ENCODE measurements at regions not wholly inside any gene's neighbourhood (a gene's known extent, or its start where the extent isn't known, plus 50 kb on each side); places are given as distances from the start of the nearest gene placed in this dataset.

- H3K9me3 ChIP-seq (ENCODE audit: control insufficient read depth in 2 of 2, insufficient read depth in 1 of 2, low read depth in 1 of 2, low read length in 1 of 2), result no peaks in the 10 kb centered on the region
- no peaks in the 10 kb centered on the region for H3K4me1 ChIP-seq (ENCODE audit: control insufficient read depth in 2 of 2, insufficient read depth in 2 of 2, low read length in 1 of 2)
- H3K4me3 ChIP-seq (ENCODE audit: low read depth in 1 of 2, low read length in 2 of 2), result no peak overlapping the region
- H3K27me3 ChIP-seq (ENCODE audit: control insufficient read depth in 1 of 2, insufficient read depth in 2 of 2, low read length in 2 of 2), result no peaks in the 10 kb centered on the region
- WGBS, 2 donors, result 77 to 78% methylated on average over 4 of the region's 4 CpGs
- H3K36me3 ChIP-seq (ENCODE audit: control insufficient read depth in 2 of 2, insufficient read depth in 2 of 2, low read length in 1 of 2), result no peaks in the 10 kb centered on the region
- H3K27ac ChIP-seq (ENCODE audit: low read depth in 2 of 2, low read length in 1 of 2), result no peak overlapping the region
These were observed 84.0 kb upstream of the NEUROD1 start for GRCh38 chr2:181764095-181764963.

GRCh38 chr2:181766129-181766528 is 85.8 kb upstream of the NEUROD1 start:
- no peak overlapping the region for H3K4me3 ChIP-seq (ENCODE audit: low read depth in 1 of 2, low read length in 2 of 2)
- no peaks in the 10 kb centered on the region for H3K4me1 ChIP-seq (ENCODE audit: control insufficient read depth in 2 of 2, insufficient read depth in 2 of 2, low read length in 1 of 2)
- H3K27ac ChIP-seq (ENCODE audit: low read depth in 2 of 2, low read length in 1 of 2), result no peak overlapping the region
- no peaks in the 10 kb centered on the region for H3K9me3 ChIP-seq (ENCODE audit: control insufficient read depth in 2 of 2, insufficient read depth in 1 of 2, low read depth in 1 of 2, low read length in 1 of 2)
- H3K36me3 ChIP-seq (ENCODE audit: control insufficient read depth in 2 of 2, insufficient read depth in 2 of 2, low read length in 1 of 2), result no peaks in the 10 kb centered on the region
- no peaks in the 10 kb centered on the region for H3K27me3 ChIP-seq (ENCODE audit: control insufficient read depth in 1 of 2, insufficient read depth in 2 of 2, low read length in 2 of 2)

- H3K9me3 ChIP-seq (ENCODE audit: control insufficient read depth in 2 of 2, insufficient read depth in 1 of 2, low read depth in 1 of 2, low read length in 1 of 2), result no peaks in the 10 kb centered on the region
- no peaks in the 10 kb centered on the region for H3K4me1 ChIP-seq (ENCODE audit: control insufficient read depth in 2 of 2, insufficient read depth in 2 of 2, low read length in 1 of 2)
- no peaks in the 10 kb centered on the region for H3K27me3 ChIP-seq (ENCODE audit: control insufficient read depth in 1 of 2, insufficient read depth in 2 of 2, low read length in 2 of 2)
- H3K36me3 ChIP-seq (ENCODE audit: control insufficient read depth in 2 of 2, insufficient read depth in 2 of 2, low read length in 1 of 2), result no peaks in the 10 kb centered on the region
- no peak overlapping the region for H3K4me3 ChIP-seq (ENCODE audit: low read depth in 1 of 2, low read length in 2 of 2)
- H3K27ac ChIP-seq (ENCODE audit: low read depth in 2 of 2, low read length in 1 of 2), result no peak overlapping the region
These were observed 89.8 kb upstream of the NEUROD1 start for GRCh38 chr2:181770150-181770549.

GRCh38 chr2:181771356-181771755 is 91.0 kb upstream of the NEUROD1 start:
- Histone ChIP-seq H3K4me1 (ENCODE audit: control insufficient read depth in 2 of 2, insufficient read depth in 2 of 2, low read length in 1 of 2) (no peaks in the 10 kb centered on the region), H3K27me3 (ENCODE audit: control insufficient read depth in 1 of 2, insufficient read depth in 2 of 2, low read length in 2 of 2) (no peaks in the 10 kb centered on the region), H3K36me3 (ENCODE audit: control insufficient read depth in 2 of 2, insufficient read depth in 2 of 2, low read length in 1 of 2) (no peaks in the 10 kb centered on the region), H3K27ac (ENCODE audit: low read depth in 2 of 2, low read length in 1 of 2) (no peak overlapping the region), H3K4me3 (ENCODE audit: low read depth in 1 of 2, low read length in 2 of 2) (no peak overlapping the region), H3K9me3 (ENCODE audit: control insufficient read depth in 2 of 2, insufficient read depth in 1 of 2, low read depth in 1 of 2, low read length in 1 of 2) (no peaks in the 10 kb centered on the region)
- 71 to 73% methylated on average over 2 of the region's 2 CpGs for WGBS, 2 donors

GRCh38 chr2:181772334-181772733 is 92.0 kb upstream of the NEUROD1 start:
- Histone ChIP-seq H3K27me3 (ENCODE audit: control insufficient read depth in 1 of 2, insufficient read depth in 2 of 2, low read length in 2 of 2) (no peaks in the 10 kb centered on the region), H3K4me3 (ENCODE audit: low read depth in 1 of 2, low read length in 2 of 2) (no peak overlapping the region), H3K27ac (ENCODE audit: low read depth in 2 of 2, low read length in 1 of 2) (no peak overlapping the region), H3K4me1 (ENCODE audit: control insufficient read depth in 2 of 2, insufficient read depth in 2 of 2, low read length in 1 of 2) (no peaks in the 10 kb centered on the region), H3K9me3 (ENCODE audit: control insufficient read depth in 2 of 2, insufficient read depth in 1 of 2, low read depth in 1 of 2, low read length in 1 of 2) (no peaks in the 10 kb centered on the region), H3K36me3 (ENCODE audit: control insufficient read depth in 2 of 2, insufficient read depth in 2 of 2, low read length in 1 of 2) (no peaks in the 10 kb centered on the region)
- WGBS, 2 donors, result 89 to 92% methylated on average over 4 of the region's 4 CpGs

- no peaks in the 10 kb centered on the region for H3K27me3 ChIP-seq (ENCODE audit: control insufficient read depth in 1 of 2, insufficient read depth in 2 of 2, low read length in 2 of 2)
- H3K36me3 ChIP-seq (ENCODE audit: control insufficient read depth in 2 of 2, insufficient read depth in 2 of 2, low read length in 1 of 2), result no peaks in the 10 kb centered on the region
- 81 to 87% methylated on average over 1 of the region's 1 CpG for WGBS, 2 donors
- H3K4me3 ChIP-seq (ENCODE audit: low read depth in 1 of 2, low read length in 2 of 2), result no peak overlapping the region
- H3K27ac ChIP-seq (ENCODE audit: low read depth in 2 of 2, low read length in 1 of 2), result no peak overlapping the region
- no peaks in the 10 kb centered on the region for H3K4me1 ChIP-seq (ENCODE audit: control insufficient read depth in 2 of 2, insufficient read depth in 2 of 2, low read length in 1 of 2)
- H3K9me3 ChIP-seq (ENCODE audit: control insufficient read depth in 2 of 2, insufficient read depth in 1 of 2, low read depth in 1 of 2, low read length in 1 of 2), result no peaks in the 10 kb centered on the region
These were observed 92.5 kb upstream of the NEUROD1 start for GRCh38 chr2:181772777-181773176.

GRCh38 chr2:181774685-181775084 is 94.4 kb upstream of the NEUROD1 start:
- H3K27ac ChIP-seq (ENCODE audit: low read depth in 2 of 2, low read length in 1 of 2), result no peak overlapping the region
- no peaks in the 10 kb centered on the region for H3K36me3 ChIP-seq (ENCODE audit: control insufficient read depth in 2 of 2, insufficient read depth in 2 of 2, low read length in 1 of 2)
- no peaks in the 10 kb centered on the region for H3K9me3 ChIP-seq (ENCODE audit: control insufficient read depth in 2 of 2, insufficient read depth in 1 of 2, low read depth in 1 of 2, low read length in 1 of 2)
- H3K27me3 ChIP-seq (ENCODE audit: control insufficient read depth in 1 of 2, insufficient read depth in 2 of 2, low read length in 2 of 2), result no peaks in the 10 kb centered on the region
- no peaks in the 10 kb centered on the region for H3K4me1 ChIP-seq (ENCODE audit: control insufficient read depth in 2 of 2, insufficient read depth in 2 of 2, low read length in 1 of 2)
- 84 to 86% methylated on average over 4 of the region's 4 CpGs for WGBS, 2 donors
- H3K4me3 ChIP-seq (ENCODE audit: low read depth in 1 of 2, low read length in 2 of 2), result no peak overlapping the region

- Histone ChIP-seq H3K4me1 (ENCODE audit: control insufficient read depth in 2 of 2, insufficient read depth in 2 of 2, low read length in 1 of 2) (no peaks in the 10 kb centered on the region), H3K27ac (ENCODE audit: low read depth in 2 of 2, low read length in 1 of 2) (no peak overlapping the region), H3K9me3 (ENCODE audit: control insufficient read depth in 2 of 2, insufficient read depth in 1 of 2, low read depth in 1 of 2, low read length in 1 of 2) (no peaks in the 10 kb centered on the region), H3K27me3 (ENCODE audit: control insufficient read depth in 1 of 2, insufficient read depth in 2 of 2, low read length in 2 of 2) (no peaks in the 10 kb centered on the region), H3K4me3 (ENCODE audit: low read depth in 1 of 2, low read length in 2 of 2) (no peak overlapping the region), H3K36me3 (ENCODE audit: control insufficient read depth in 2 of 2, insufficient read depth in 2 of 2, low read length in 1 of 2) (no peaks in the 10 kb centered on the region)
- WGBS, 2 donors, result 76 to 89% methylated on average over 3 of the region's 3 CpGs
These were observed 96.0 kb upstream of the NEUROD1 start for GRCh38 chr2:181776336-181776735.

GRCh38 chr2:181777734-181778133 is 97.4 kb upstream of the NEUROD1 start:
- Histone ChIP-seq H3K27me3 (ENCODE audit: control insufficient read depth in 1 of 2, insufficient read depth in 2 of 2, low read length in 2 of 2) (no peaks in the 10 kb centered on the region), H3K9me3 (ENCODE audit: control insufficient read depth in 2 of 2, insufficient read depth in 1 of 2, low read depth in 1 of 2, low read length in 1 of 2) (no peaks in the 10 kb centered on the region), H3K4me1 (ENCODE audit: control insufficient read depth in 2 of 2, insufficient read depth in 2 of 2, low read length in 1 of 2) (no peaks in the 10 kb centered on the region), H3K36me3 (ENCODE audit: control insufficient read depth in 2 of 2, insufficient read depth in 2 of 2, low read length in 1 of 2) (no peaks in the 10 kb centered on the region), H3K27ac (ENCODE audit: low read depth in 2 of 2, low read length in 1 of 2) (no peak overlapping the region), H3K4me3 (ENCODE audit: low read depth in 1 of 2, low read length in 2 of 2) (no peak overlapping the region)
- 72 to 82% methylated on average over 3 of the region's 3 CpGs for WGBS, 2 donors

- H3K4me1 ChIP-seq (ENCODE audit: control insufficient read depth in 2 of 2, insufficient read depth in 2 of 2, low read length in 1 of 2), result no peaks in the 10 kb centered on the region
- H3K27me3 ChIP-seq (ENCODE audit: control insufficient read depth in 1 of 2, insufficient read depth in 2 of 2, low read length in 2 of 2), result no peaks in the 10 kb centered on the region
- H3K36me3 ChIP-seq (ENCODE audit: control insufficient read depth in 2 of 2, insufficient read depth in 2 of 2, low read length in 1 of 2), result no peaks in the 10 kb centered on the region
- WGBS, 2 donors, result 59 to 61% methylated on average over 2 of the region's 2 CpGs
- H3K4me3 ChIP-seq (ENCODE audit: low read depth in 1 of 2, low read length in 2 of 2), result no peak overlapping the region
- H3K27ac ChIP-seq (ENCODE audit: low read depth in 2 of 2, low read length in 1 of 2), result no peak overlapping the region
- no peaks in the 10 kb centered on the region for H3K9me3 ChIP-seq (ENCODE audit: control insufficient read depth in 2 of 2, insufficient read depth in 1 of 2, low read depth in 1 of 2, low read length in 1 of 2)
These were observed 98.4 kb upstream of the NEUROD1 start for GRCh38 chr2:181778621-181779201.

Measured in esophagus (tissue), 2 donors.